ENCODE measurements at regions not wholly inside any gene's neighbourhood (a gene's known extent, or its start where the extent isn't known, plus 50 kb on each side); places are given as distances from the start of the nearest gene placed in this dataset.

DNA sequence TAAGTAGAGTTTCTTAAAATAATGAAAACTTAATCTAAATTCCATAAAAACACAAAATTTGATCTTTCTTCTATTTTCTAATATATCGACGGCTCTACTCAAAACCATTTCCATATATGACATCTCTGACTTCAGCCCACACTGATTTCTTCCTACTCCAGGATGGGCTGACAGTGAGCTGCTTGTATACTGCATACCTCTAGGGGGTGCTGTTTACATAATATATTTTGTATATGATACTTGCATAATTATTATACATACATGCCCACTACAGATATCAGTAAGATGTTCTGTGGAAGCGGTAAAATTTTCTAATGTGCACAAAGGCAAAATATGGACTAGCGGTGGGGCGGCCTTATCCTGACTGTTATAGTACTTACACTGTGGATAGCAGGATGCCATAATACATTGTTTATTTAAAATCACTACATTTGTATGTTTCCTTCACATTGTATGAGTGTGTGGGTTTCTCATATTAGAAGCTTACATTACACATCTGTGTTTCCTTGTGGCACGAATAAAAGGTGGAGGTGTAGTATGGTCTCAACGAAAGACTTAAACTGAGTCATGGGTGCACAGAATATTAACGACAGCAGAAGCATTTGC is 66.1 kb upstream of the NXPH2 start:
- no peak overlapping the region for H3K4me3 ChIP-seq (ENCODE audit: low read depth, low read length)
- DNase-seq (ENCODE audit: low read depth): peak; percentile 31
- TF ChIP-seq, protein P1, sequence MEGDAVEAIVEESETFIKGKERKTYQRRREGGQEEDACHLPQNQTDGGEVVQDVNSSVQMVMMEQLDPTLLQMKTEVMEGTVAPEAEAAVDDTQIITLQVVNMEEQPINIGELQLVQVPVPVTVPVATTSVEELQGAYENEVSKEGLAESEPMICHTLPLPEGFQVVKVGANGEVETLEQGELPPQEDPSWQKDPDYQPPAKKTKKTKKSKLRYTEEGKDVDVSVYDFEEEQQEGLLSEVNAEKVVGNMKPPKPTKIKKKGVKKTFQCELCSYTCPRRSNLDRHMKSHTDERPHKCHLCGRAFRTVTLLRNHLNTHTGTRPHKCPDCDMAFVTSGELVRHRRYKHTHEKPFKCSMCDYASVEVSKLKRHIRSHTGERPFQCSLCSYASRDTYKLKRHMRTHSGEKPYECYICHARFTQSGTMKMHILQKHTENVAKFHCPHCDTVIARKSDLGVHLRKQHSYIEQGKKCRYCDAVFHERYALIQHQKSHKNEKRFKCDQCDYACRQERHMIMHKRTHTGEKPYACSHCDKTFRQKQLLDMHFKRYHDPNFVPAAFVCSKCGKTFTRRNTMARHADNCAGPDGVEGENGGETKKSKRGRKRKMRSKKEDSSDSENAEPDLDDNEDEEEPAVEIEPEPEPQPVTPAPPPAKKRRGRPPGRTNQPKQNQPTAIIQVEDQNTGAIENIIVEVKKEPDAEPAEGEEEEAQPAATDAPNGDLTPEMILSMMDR (IDR thresholded peaks at IDR 0.05; ENCODE audit: insufficient read depth, low read depth, low read length, missing control alignments): peak; percentile 59

DNA sequence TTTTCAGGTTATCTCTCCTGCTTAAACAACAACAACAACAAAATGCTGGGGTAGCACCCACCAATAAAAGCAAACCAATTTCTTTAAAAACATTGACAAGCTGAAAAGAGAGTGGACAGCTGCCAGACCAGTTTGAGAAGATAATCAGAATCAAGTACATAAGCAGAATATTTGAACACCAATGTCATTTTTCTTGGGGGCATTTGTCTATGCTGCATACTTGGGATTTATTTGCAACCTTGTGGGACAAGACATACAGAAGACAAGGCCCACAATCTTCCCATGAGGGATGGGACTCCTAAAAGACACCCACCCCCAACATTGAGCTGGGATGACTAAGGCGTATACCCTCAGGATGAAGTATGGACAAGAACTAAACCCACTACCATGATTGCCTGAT is 62.2 kb upstream of the NXPH2 start:
- TF ChIP-seq, protein P1 (IDR thresholded peaks at IDR 0.05; ENCODE audit: insufficient read depth, low read depth, low read length, missing control alignments): no peak
- no peak for DNase-seq (ENCODE audit: low read depth)
- H3K4me3 ChIP-seq (ENCODE audit: low read depth, low read length): no peak overlapping the region

DNA sequence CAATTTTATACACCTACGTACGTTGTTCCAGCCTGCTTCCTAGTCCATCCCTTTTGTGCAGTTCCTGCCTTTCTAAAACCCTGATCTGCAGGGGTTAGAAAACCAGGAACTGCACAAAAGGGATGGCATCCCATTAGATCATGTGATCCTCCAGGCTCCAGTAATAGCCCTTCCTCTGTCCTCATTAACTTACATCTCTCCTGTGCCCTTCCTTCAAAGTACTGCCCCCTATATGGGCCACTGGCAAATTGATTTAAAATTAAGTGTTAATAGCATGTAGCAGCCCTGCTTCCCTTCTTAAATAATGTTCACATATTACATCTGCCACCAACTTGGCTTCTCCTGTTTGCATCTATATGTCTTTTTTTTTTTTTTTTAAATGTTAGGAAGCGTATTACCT is 61.3 kb upstream of the NXPH2 start:
- TF ChIP-seq, protein P1 (IDR thresholded peaks at IDR 0.05; ENCODE audit: insufficient read depth, low read depth, low read length, missing control alignments): no peak

DNA sequence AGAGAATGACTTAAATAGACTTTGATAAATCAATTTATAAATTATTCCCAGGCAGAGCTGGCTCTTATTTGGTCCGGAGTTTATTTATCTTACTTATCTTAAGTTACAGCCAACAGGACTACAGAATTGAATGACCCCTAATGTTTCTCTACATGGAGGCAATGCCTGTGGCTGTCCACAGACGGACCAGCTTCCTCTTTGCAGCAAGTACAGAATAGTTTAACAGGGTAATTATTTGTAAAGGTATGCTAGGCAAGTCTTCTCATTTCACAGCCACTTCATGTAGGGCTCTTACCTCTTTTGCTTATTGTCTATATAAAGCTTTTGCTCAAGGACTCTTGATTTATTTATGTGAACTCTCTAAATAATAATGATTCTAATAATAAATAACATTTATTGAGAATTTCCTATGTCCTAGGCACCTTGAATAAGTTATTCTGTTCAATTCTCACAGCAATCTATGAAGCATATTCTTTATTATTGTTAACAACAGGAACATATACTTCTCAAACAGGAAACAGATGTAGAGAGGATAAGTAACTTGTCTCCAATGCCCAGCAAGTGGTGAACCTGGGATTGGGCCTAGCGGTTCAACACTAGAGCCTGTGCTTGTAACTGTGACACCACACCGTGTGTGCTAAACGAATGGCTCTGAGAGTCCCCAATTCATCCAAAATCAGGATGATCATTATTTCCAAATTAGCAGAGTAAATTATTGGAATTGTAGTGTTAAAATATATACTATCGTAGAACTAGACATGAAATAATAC is 58.8 kb upstream of the NXPH2 start:
- no peak overlapping the region for H3K4me3 ChIP-seq (ENCODE audit: low read depth, low read length)
- TF ChIP-seq, protein P1 (IDR thresholded peaks at IDR 0.05; ENCODE audit: insufficient read depth, low read depth, low read length, missing control alignments): no peak
- DNase-seq (ENCODE audit: low read depth): no peak

More for the DNA sequence above, 61.3 kb upstream of the NXPH2 start:
- no peak overlapping the region for H3K4me3 ChIP-seq (ENCODE audit: low read depth, low read length)
- no peak for DNase-seq (ENCODE audit: low read depth)

DNA sequence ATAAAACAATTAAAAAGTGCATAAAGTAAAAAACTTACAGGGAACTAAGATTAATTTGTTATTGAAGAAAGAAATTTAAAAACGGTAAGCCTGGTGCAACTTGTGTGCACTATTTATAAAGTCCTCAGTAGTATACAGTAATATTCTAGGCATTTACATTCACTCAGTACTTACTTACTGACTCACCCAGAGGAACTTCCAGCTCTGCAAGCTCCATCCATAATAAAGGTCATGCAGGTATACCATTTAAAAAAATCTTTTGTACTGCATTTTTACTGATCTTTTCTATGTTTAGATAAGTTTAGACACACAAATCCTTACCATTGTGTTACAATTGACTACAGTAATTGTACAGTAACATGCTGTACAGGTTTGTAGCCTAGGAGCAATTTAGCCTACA is 51.5 kb upstream of the NXPH2 start:
- TF ChIP-seq, protein P1 (IDR thresholded peaks at IDR 0.05; ENCODE audit: insufficient read depth, low read depth, low read length, missing control alignments): no peak
- no peak overlapping the region for H3K4me3 ChIP-seq (ENCODE audit: low read depth, low read length)
- DNase-seq (ENCODE audit: low read depth): no peak

DNA sequence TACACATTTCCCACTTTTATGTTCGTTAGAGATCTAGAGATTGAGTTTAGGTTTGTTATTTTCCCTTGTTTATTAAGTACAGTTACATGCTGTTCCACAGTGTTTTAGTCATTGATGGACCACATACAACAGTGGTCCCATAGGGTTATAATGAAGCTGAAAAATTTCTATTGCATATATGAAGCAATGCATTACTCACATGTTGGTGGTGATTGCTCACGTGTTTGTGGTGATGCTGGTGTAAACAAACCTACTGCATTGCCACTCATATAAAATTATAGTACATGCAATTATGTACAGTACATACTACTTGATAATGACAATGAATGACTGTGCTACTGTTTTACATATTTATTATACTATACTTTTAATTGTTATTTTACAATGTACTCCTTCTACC is 51.0 kb upstream of the NXPH2 start:
- TF ChIP-seq, protein P1 (IDR thresholded peaks at IDR 0.05; ENCODE audit: insufficient read depth, low read depth, low read length, missing control alignments): no peak
- no peak for DNase-seq (ENCODE audit: low read depth)
- no peak overlapping the region for H3K4me3 ChIP-seq (ENCODE audit: low read depth, low read length)

Data from GM12865 (cell line).